Hepatocyte (in vitro differentiated cells): ENCODE measurements at regions not wholly inside any gene's neighbourhood (a gene's known extent, or its start where the extent isn't known, plus 50 kb on each side); places are given as distances from the start of the nearest gene placed in this dataset.

Experiments used
- DNase-seq: peaks from one replicate; pipeline ENCODE4 v3.0.0-alpha.2; 2016; ENCODE audit warnings: low spot score
- H2AFZ ChIP-seq: fragments of 200-600 bp; sonication (generic); 2 replicates; pipeline ENCODE4 v1.6.0; 2016; ENCODE audit warnings: antibody characterized with exemption, mild to moderate bottlenecking
- H3K27ac ChIP-seq: fragments of 200-600 bp; sonication (generic); 2 replicates; pipeline ENCODE4 v1.5.1; 2016; ENCODE audit warnings: mild to moderate bottlenecking
- H3K27me3 ChIP-seq: fragments of 200-600 bp; sonication (generic); 2 replicates; pipeline ENCODE4 v1.6.1; 2016
- H3K36me3 ChIP-seq: fragments of 200-600 bp; sonication (generic); replicated peaks from 2 replicates; pipeline ENCODE4 v1.5.1; 2016; ENCODE audit warnings: low read depth; ENCODE audit not compliant: insufficient read depth
- H3K4me1 ChIP-seq: fragments of 200-600 bp; sonication (generic); 2 replicates; pipeline ENCODE4 v1.5.1; 2016; ENCODE audit warnings: mild to moderate bottlenecking, moderate library complexity; ENCODE audit not compliant: insufficient read depth
- H3K4me2 ChIP-seq: fragments of 200-600 bp; sonication (generic); 2 replicates; pipeline ENCODE4 v1.6.0; 2016
- H3K4me3 ChIP-seq: fragments of 200-600 bp; sonication (generic); 2 replicates; pipeline ENCODE4 v1.5.1; 2016; ENCODE audit warnings: mild to moderate bottlenecking
- H3K79me2 ChIP-seq: fragments of 200-600 bp; sonication (generic); 2 replicates; pipeline ENCODE4 v1.6.0; 2017; ENCODE audit warnings: mild to moderate bottlenecking
- H3K9me2 ChIP-seq: fragments of 200-600 bp; sonication (generic); replicated peaks from 2 replicates; pipeline ENCODE4 v1.6.0; 2017; ENCODE audit warnings: mild to moderate bottlenecking; ENCODE audit not compliant: insufficient read depth
- H3K9me3 ChIP-seq: fragments of 200-600 bp; sonication (generic); 2 replicates; pipeline ENCODE4 v1.5.1; 2016; ENCODE audit warnings: low read depth, mild to moderate bottlenecking
- H4K20me1 ChIP-seq: fragments of 200-600 bp; sonication (generic); 2 replicates; pipeline ENCODE4 v1.6.0; 2016; ENCODE audit warnings: mild to moderate bottlenecking; ENCODE audit not compliant: insufficient read depth, poor library complexity, severe bottlenecking
- EZH2 ChIP-seq: fragments of 200-600 bp; sonication (generic); IDR thresholded peaks from 2 replicates; pipeline ENCODE4 v1.6.1; 2016; ENCODE audit warnings: antibody characterized with exemption, mild to moderate bottlenecking, borderline replicate concordance
- EZH2phosphoT487 ChIP-seq: fragments of 200-600 bp; sonication (generic); IDR thresholded peaks from one replicate; pipeline ENCODE4 v1.6.1; 2018; ENCODE audit warnings: antibody characterized with exemption, mild to moderate bottlenecking, low read depth, moderate library complexity; ENCODE audit not compliant: unreplicated experiment, severe bottlenecking
- WGBS: methylation state at CpG from one replicate; pipeline ENCODE4 v1.1.6; 2016; ENCODE audit warnings: low lambda C conversion rate; ENCODE audit errors: missing lambda C conversion rate; 5-methylcytosine and 5-hydroxymethylcytosine counted together
- TF ChIP-seq, protein P1 (sequence below): fragments of 200-600 bp; sonication (generic); IDR thresholded peaks from 2 replicates; pipeline ENCODE4 v1.5.1; 2016; ENCODE audit warnings: antibody characterized with exemption, mild to moderate bottlenecking; ENCODE audit not compliant: poor library complexity

DNA sequence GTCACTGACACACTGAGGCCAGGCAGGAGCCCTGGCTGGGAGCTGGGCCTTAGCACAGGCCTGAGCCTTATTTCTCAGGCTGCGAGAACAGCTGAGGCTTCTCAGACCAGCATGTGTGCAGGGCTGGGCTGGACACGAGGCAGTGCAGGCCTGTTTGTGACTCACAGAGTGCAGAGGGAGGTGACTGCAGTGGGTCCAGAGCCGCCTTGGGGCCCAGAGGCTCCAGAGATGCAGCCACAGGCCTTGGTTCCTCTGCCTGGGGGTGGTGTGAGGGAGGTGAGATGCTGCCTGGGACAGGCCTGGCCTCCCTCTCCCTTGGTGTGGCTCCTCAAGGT, 61.2 kb upstream of the ETV3 start:
- H3K4me1 ChIP-seq = peaks cover 7% of the 10 kb centered on the region
- no peak overlapping the region for H3K27ac ChIP-seq
- H4K20me1 ChIP-seq = no peaks in the 10 kb centered on the region
- H3K9me2 ChIP-seq = no peaks in the 10 kb centered on the region
- no peak overlapping the region for H3K4me2 ChIP-seq
- H3K9me3 ChIP-seq = no peaks in the 10 kb centered on the region
- no peaks in the 10 kb centered on the region for H3K79me2 ChIP-seq
- no peak overlapping the region for H2AFZ ChIP-seq
- H3K36me3 ChIP-seq = no peaks in the 10 kb centered on the region
- H3K4me3 ChIP-seq = no peak overlapping the region
- DNase-seq = peak; percentile 38
- WGBS = 64% methylated on average over 3 of the region's 3 CpGs
- TF ChIP-seq, protein P1, sequence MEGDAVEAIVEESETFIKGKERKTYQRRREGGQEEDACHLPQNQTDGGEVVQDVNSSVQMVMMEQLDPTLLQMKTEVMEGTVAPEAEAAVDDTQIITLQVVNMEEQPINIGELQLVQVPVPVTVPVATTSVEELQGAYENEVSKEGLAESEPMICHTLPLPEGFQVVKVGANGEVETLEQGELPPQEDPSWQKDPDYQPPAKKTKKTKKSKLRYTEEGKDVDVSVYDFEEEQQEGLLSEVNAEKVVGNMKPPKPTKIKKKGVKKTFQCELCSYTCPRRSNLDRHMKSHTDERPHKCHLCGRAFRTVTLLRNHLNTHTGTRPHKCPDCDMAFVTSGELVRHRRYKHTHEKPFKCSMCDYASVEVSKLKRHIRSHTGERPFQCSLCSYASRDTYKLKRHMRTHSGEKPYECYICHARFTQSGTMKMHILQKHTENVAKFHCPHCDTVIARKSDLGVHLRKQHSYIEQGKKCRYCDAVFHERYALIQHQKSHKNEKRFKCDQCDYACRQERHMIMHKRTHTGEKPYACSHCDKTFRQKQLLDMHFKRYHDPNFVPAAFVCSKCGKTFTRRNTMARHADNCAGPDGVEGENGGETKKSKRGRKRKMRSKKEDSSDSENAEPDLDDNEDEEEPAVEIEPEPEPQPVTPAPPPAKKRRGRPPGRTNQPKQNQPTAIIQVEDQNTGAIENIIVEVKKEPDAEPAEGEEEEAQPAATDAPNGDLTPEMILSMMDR = no peak
- TF ChIP-seq EZH2phosphoT487 = no peak
- no peak for TF ChIP-seq EZH2
- H3K27me3 ChIP-seq = no peaks in the 10 kb centered on the region

DNA sequence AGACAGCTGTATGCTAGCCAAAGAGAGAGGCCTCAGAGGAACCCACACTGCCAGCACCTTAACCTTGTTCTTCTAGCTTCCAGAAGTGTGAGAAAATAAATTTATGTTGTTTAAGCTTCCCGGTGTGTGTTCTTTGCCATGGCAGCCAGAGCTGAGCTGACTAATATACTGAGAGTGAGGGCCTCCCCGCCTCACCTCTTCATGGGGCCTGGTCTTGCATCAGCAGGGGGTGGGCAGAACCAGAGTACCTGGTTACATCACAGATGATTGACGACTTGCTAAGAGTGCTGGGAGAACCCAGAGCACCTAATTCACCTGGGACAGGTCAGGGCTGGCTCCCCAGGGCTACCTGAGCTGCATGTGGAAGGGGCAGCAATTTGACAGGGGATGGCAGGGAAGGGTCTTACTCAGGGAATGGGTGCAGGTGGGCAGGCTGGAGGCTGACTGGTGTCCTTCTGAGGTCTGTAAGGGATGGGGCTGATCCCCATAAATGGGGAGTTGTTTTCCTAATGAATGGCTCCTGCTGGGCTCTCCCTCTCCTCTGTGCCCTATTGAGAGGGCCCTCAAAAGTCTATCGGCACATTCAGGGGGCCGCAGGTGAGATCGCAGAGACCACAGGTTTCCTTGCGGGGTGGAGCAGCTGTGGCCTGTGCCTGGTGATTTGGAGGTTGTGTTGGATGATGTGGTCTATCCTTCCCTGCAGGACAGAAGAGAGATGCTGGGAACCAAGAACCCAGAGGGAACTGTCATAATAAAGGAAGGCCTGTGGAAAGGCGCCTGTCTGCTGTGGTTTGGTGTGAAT, 60.6 kb upstream of the ETV3 start:
- 85% methylated on average over 8 of the region's 8 CpGs for WGBS

DNA sequence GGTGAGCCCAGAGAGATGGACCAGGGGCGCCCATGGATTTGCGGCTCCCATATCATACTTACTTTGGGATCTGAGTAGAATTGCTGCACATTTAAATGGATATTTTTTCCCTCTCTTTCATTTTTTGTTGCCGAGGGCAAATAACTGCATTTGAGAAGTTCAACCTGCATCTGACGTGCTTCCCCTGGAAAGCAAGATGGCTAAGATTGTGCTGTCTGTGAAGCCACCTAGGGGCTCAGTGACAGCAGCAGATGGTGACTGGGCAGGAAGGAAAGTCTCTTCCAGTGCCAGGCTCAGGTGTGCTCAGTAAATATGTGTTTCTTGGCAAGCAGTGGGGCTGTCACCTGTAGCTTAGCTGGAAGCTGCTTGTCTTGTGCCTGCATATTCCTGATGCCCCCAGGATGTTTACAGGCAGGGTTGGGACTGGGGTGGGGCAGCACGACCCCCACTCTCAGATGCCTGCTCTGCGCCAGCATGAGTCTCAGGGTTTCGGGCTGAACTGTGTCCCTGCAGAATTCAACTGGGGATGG, 59.8 kb upstream of the ETV3 start:
- no peak for DNase-seq
- Histone ChIP-seq H3K27me3 (no peaks in the 10 kb centered on the region), H3K36me3 (no peaks in the 10 kb centered on the region), H3K4me2 (no peak overlapping the region), H3K9me2 (no peaks in the 10 kb centered on the region), H2AFZ (no peak overlapping the region), H3K4me1 (peaks cover 7% of the 10 kb centered on the region), H3K9me3 (no peaks in the 10 kb centered on the region), H3K27ac (peak overlapping the region; percentile 65), H3K4me3 (no peak overlapping the region), H4K20me1 (no peaks in the 10 kb centered on the region), H3K79me2 (no peaks in the 10 kb centered on the region)
- TF ChIP-seq EZH2phosphoT487 (no peak), EZH2 (no peak)
- TF ChIP-seq, protein P1 = no peak
- WGBS = 93% methylated on average over 7 of the region's 7 CpGs

More for the DNA sequence above, 60.6 kb upstream of the ETV3 start:
- no peaks in the 10 kb centered on the region for H3K9me2 ChIP-seq
- H3K27me3 ChIP-seq = no peaks in the 10 kb centered on the region
- H3K79me2 ChIP-seq = no peaks in the 10 kb centered on the region
- no peaks in the 10 kb centered on the region for H3K9me3 ChIP-seq
- no peaks in the 10 kb centered on the region for H3K36me3 ChIP-seq
- H3K4me2 ChIP-seq = no peak overlapping the region
- DNase-seq = peak; percentile 71
- no peak overlapping the region for H2AFZ ChIP-seq
- H3K4me3 ChIP-seq = no peak overlapping the region
- TF ChIP-seq, protein P1 = no peak
- no peak for TF ChIP-seq EZH2phosphoT487
- TF ChIP-seq EZH2 = no peak
- no peaks in the 10 kb centered on the region for H4K20me1 ChIP-seq
- peaks cover 7% of the 10 kb centered on the region for H3K4me1 ChIP-seq
- H3K27ac ChIP-seq = peak overlapping the region; percentile 65
